Heart left ventricle (tissue), 13 donors: ENCODE measurements at regions not wholly inside any gene's neighbourhood (a gene's known extent, or its start where the extent isn't known, plus 50 kb on each side); places are given as distances from the start of the nearest gene placed in this dataset.

ENCODE experiments used
- POLR2A ChIP-seq, 2 donors: fragments of 450-650 bp; IDR thresholded peaks; one replicate each; pipeline ENCODE4 v1.6.1; 2017; ENCODE audit warnings: antibody characterized with exemption in 2 of 2, mild to moderate bottlenecking in 2 of 2, moderate library complexity in 2 of 2
- TF ChIP-seq, protein P1 (sequence below), 12 donors: fragments of 200-600 bp; sonication (generic) in 4 of 12; IDR thresholded peaks; one replicate each; pipeline versions ENCODE4 v1.5.0 to v1.8.0; 2018 to 2022; ENCODE audit warnings: antibody characterized with exemption in 12 of 12, mild to moderate bottlenecking in 5 of 12
- donor health status: ischemic (EF 13 %, LVEDD 7.1; RV severe dilation, severe dysfunction).
- donor health status: DM: no; HTN: yes; CAD: no.
- donor health status: DM: no; HTN: no; CAD: no.
- donor health status: ischemic (EF 25% LVEDD 6.9; RV normal size, moderate dysfunction).
- donor health status: ischemic (EF 25% LVEDD 5.7; RV mildly dilated, moderate dysfunction).
- donor health status: ischemic (EF 35%, LVEDD 5.7; RV mildly dilated, moderate dysfunction).
- donor health status: nonischemic (EF 11% LVEDD 7.7; RV severe dilation, severe dysfunction).
- donor health status: DM: yes; HTN: yes; CAD: no.
- donor health status: PGD.
- donor health status: ischemic (EF 29% LVEDD 5.4; RV normal size, mild dysfunction).
- donor health status: nonischemic (EF 23%, LVEDD 6.1; RV moderate dilation, normal function).

DNA sequence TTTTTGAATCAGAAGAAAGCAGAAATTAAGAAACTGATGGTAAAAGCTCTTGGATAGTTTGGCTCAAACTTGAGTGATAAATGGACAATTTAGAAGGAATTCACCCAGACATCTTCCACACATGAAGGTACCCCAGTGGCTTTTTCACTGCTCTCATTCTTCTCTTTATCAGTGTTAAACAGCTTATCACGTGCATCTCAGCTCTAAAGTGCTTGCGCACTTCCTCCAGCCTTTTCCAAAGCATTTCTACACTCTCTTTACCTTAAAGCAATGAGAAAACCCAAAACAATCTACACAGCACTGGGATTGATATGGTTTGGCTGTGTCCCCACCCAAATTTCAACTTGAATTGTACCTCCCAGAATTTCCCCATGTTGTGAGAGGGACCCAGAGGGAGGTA, 509.1 kb upstream of the FAT1 start:
- TF ChIP-seq, protein P1, sequence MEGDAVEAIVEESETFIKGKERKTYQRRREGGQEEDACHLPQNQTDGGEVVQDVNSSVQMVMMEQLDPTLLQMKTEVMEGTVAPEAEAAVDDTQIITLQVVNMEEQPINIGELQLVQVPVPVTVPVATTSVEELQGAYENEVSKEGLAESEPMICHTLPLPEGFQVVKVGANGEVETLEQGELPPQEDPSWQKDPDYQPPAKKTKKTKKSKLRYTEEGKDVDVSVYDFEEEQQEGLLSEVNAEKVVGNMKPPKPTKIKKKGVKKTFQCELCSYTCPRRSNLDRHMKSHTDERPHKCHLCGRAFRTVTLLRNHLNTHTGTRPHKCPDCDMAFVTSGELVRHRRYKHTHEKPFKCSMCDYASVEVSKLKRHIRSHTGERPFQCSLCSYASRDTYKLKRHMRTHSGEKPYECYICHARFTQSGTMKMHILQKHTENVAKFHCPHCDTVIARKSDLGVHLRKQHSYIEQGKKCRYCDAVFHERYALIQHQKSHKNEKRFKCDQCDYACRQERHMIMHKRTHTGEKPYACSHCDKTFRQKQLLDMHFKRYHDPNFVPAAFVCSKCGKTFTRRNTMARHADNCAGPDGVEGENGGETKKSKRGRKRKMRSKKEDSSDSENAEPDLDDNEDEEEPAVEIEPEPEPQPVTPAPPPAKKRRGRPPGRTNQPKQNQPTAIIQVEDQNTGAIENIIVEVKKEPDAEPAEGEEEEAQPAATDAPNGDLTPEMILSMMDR (IDR thresholded peaks at IDR 0.05) = no peak
- no peak for TF ChIP-seq POLR2A (IDR thresholded peaks at IDR 0.05)
